ENCODE measurements at regions not wholly inside any gene's neighbourhood (a gene's known extent, or its start where the extent isn't known, plus 50 kb on each side); places are given as distances from the start of the nearest gene placed in this dataset.
"Not testable (repeated sequence)": the region's sequence is repeated elsewhere in the genome, so short reads cannot be mapped to it uniquely, and the experiment has no call there.

- Histone ChIP-seq H3K27me3 (ENCODE audit: control insufficient read depth in 1 of 2, insufficient read depth in 2 of 2, low read length in 2 of 2) (no peaks in the 10 kb centered on the region), H3K4me1 (ENCODE audit: insufficient read depth, low read length) (no peaks in the 10 kb centered on the region), H3K36me3 (ENCODE audit: insufficient read depth, low read length) (no peaks in the 10 kb centered on the region), H3K9me3 (ENCODE audit: control insufficient read depth in 1 of 2, insufficient read depth in 1 of 2, low read length in 2 of 2) (peaks cover 0 to 45% of the 10 kb centered on the region in 2 experiments), H3K4me3 (ENCODE audit: low read length) (no peak overlapping the region), H3K27ac (ENCODE audit: low read depth in 1 of 2, low read length in 2 of 2) (no peak overlapping the region)
- CTCF ChIA-PET: no interaction called here
- no peak for TF ChIP-seq CTCF (IDR thresholded peaks at IDR 0.05)
- Mint-ChIP-seq H3K4me3 (no peak overlapping the region), H3K4me1 (ENCODE audit: low read depth) (no peaks in the 10 kb centered on the region), H3K9me3 (peaks cover 3% of the 10 kb centered on the region), H3K27me3 (no peaks in the 10 kb centered on the region), H3K27ac (no peak overlapping the region), H3K36me3 (ENCODE audit: low read depth) (no peaks in the 10 kb centered on the region)
- intact Hi-C loops (cut with DNase I, micrococcal nuclease): no loop called here
- POLR2A ChIA-PET: no interaction called here
- DNase-seq (peak in 1 of 14 experiments; percentile 7), ATAC-seq (ENCODE audit: poor library complexity) (no peak)
Measured at GRCh38 chr13:64078480-64078936, 2662.9 kb upstream of the PCDH20 start.

DNA sequence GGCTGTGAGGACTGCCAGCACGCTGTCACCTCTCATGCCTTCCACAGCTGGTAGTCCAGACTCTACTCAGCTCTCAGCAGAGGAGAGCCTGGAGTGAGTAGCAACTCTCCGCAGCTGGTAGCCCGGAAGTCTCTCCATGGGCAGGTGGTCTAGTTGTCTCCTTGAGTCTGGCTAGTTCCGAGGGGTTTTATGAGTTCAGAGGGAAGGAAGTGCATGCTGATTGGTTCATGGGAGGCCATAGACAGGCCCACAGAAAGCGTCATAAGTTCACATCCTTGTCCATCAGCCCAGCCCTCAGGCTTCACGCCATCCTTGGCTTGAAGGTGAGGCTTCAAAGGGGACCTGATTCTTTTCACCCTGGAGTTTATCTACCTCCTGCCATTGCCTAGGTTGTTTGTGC, 2662.4 kb upstream of the PCDH20 start:
- Histone ChIP-seq H3K36me3 (ENCODE audit: insufficient read depth, low read length) (no peaks in the 10 kb centered on the region), H3K4me3 (ENCODE audit: low read length) (no peak overlapping the region), H3K4me1 (ENCODE audit: insufficient read depth, low read length) (no peaks in the 10 kb centered on the region), H3K27ac (ENCODE audit: low read depth in 1 of 2, low read length in 2 of 2) (no peak overlapping the region), H3K9me3 (ENCODE audit: control insufficient read depth in 1 of 2, insufficient read depth in 1 of 2, low read length in 2 of 2) (peaks cover 0 to 45% of the 10 kb centered on the region in 2 experiments), H3K27me3 (ENCODE audit: control insufficient read depth in 1 of 2, insufficient read depth in 2 of 2, low read length in 2 of 2) (no peaks in the 10 kb centered on the region)
- intact Hi-C loops (cut with DNase I, micrococcal nuclease): no loop called here
- CTCF ChIA-PET: no interaction called here
- no peak for ATAC-seq (ENCODE audit: poor library complexity)
- no peaks in the 10 kb centered on the region for H3K27me3 Mint-ChIP-seq
- POLR2A ChIA-PET: no interaction called here
- no peak overlapping the region for H3K27ac Mint-ChIP-seq
- H3K36me3 Mint-ChIP-seq (ENCODE audit: low read depth): no peaks in the 10 kb centered on the region
- no peak overlapping the region for H3K4me3 Mint-ChIP-seq
- no peak for DNase-seq
- no peak for TF ChIP-seq CTCF (IDR thresholded peaks at IDR 0.05)
- H3K9me3 Mint-ChIP-seq: no peaks in the 10 kb centered on the region
- H3K4me1 Mint-ChIP-seq (ENCODE audit: low read depth): no peaks in the 10 kb centered on the region

- H3K4me1 Mint-ChIP-seq (ENCODE audit: low read depth); H3K27me3 ChIP-seq (ENCODE audit: control insufficient read depth in 1 of 2, insufficient read depth in 2 of 2, low read length in 2 of 2); H3K4me3 ChIP-seq (ENCODE audit: low read length); H3K27ac ChIP-seq (ENCODE audit: low read depth in 1 of 2, low read length in 2 of 2); POLR2A ChIA-PET; H3K4me3 Mint-ChIP-seq; ATAC-seq (ENCODE audit: poor library complexity); H3K27ac Mint-ChIP-seq; H3K36me3 Mint-ChIP-seq (ENCODE audit: low read depth); H3K36me3 ChIP-seq (ENCODE audit: insufficient read depth, low read length); H3K4me1 ChIP-seq (ENCODE audit: insufficient read depth, low read length); H3K27me3 Mint-ChIP-seq; H3K9me3 Mint-ChIP-seq; intact Hi-C loops (cut with DNase I, micrococcal nuclease); CTCF ChIA-PET; DNase-seq: not testable (repeated sequence)
- peaks cover 0 to 45% of the 10 kb centered on the region in 2 experiments for H3K9me3 ChIP-seq (ENCODE audit: control insufficient read depth in 1 of 2, insufficient read depth in 1 of 2, low read length in 2 of 2)
Measured at GRCh38 chr13:64077132-64077835, 2661.6 kb upstream of the PCDH20 start.
